HepG2 (cell line): ENCODE measurements at regions not wholly inside any gene's neighbourhood (a gene's known extent, or its start where the extent isn't known, plus 50 kb on each side); places are given as distances from the start of the nearest gene placed in this dataset.

Source experiments
- HNRNPUL1 ChIP-seq: fragments of 200-400 bp; formaldehyde crosslinking; IDR thresholded peaks from 2 replicates; pipeline ENCODE4 v1.6.1; 2017; ENCODE audit warnings: low read depth, mild to moderate bottlenecking, low read length, moderate library complexity
- KDM2A ChIP-seq: sonication (generic); formaldehyde crosslinking; IDR thresholded peaks from 2 replicates; pipeline ENCODE4 v1.4.0; 2020; ENCODE audit warnings: low read depth, missing genetic modification reagents, borderline replicate concordance
- KLF13 ChIP-seq: sonication (generic); formaldehyde crosslinking; IDR thresholded peaks from 2 replicates; pipeline ENCODE4 v1.4.0; 2020; ENCODE audit warnings: mild to moderate bottlenecking, missing genetic modification reagents
- MXI1 ChIP-seq: IDR thresholded peaks from 3 replicates; pipeline ENCODE4 v1.6.1; 2012; ENCODE audit warnings: low read depth, low read length, inconsistent platforms, borderline replicate concordance
- NFATC3 ChIP-seq: sonication (generic); formaldehyde crosslinking; IDR thresholded peaks from 2 replicates; pipeline ENCODE4 v1.5.1; 2020; ENCODE audit warnings: mild to moderate bottlenecking, missing genetic modification reagents
- NFYC ChIP-seq: IDR thresholded peaks from 2 replicates; pipeline ENCODE4 v1.6.1; 2016; ENCODE audit warnings: missing genetic modification reagents, missing compliant biosample characterization
- NR2F2 ChIP-seq: IDR thresholded peaks from 2 replicates; pipeline ENCODE4 v1.6.1; 2012; ENCODE audit warnings: low read depth, inconsistent platforms, borderline replicate concordance
- PCBP2 ChIP-seq: fragments of 200-400 bp; formaldehyde crosslinking; optimal IDR thresholded peaks from 2 replicates; pipeline ENCODE3; 2018; ENCODE audit warnings: low read length, low read depth; ENCODE audit not compliant: poor library complexity, severe bottlenecking
- RBFOX2 ChIP-seq: fragments of 200-400 bp; formaldehyde crosslinking; IDR thresholded peaks from 2 replicates; pipeline ENCODE4 v1.6.1; 2017; ENCODE audit warnings: low read depth, mild to moderate bottlenecking, low read length
- RERE ChIP-seq: IDR thresholded peaks from 2 replicates; pipeline ENCODE4 v1.6.1; 2016; ENCODE audit warnings: low read depth, missing genetic modification reagents, missing compliant biosample characterization
- SNAI1 ChIP-seq: sonication (generic); formaldehyde crosslinking; IDR thresholded peaks from 2 replicates; pipeline ENCODE4 v1.5.0; 2020; ENCODE audit warnings: mild to moderate bottlenecking, missing genetic modification reagents, borderline replicate concordance
- SRSF9 ChIP-seq: fragments of 200-400 bp; formaldehyde crosslinking; IDR thresholded peaks from 2 replicates; pipeline ENCODE4 v1.6.1; 2018; ENCODE audit warnings: borderline replicate concordance, mild to moderate bottlenecking, low read depth, low read length; ENCODE audit not compliant: insufficient read depth, poor library complexity, severe bottlenecking
- ZBTB33 ChIP-seq: sonication (generic); formaldehyde crosslinking; IDR thresholded peaks from 2 replicates; pipeline ENCODE4 v1.4.0; 2020; ENCODE audit warnings: missing genetic modification reagents
- ZNF10 ChIP-seq: sonication (generic); formaldehyde crosslinking; IDR thresholded peaks from 2 replicates; pipeline ENCODE4 v1.4.0; 2020; ENCODE audit warnings: mild to moderate bottlenecking, low read depth, missing genetic modification reagents, borderline replicate concordance
- ZNF282 ChIP-seq: fragments of 450-650 bp; IDR thresholded peaks from 2 replicates; pipeline ENCODE4 v1.6.1; 2018; ENCODE audit not compliant: partially characterized antibody
- ZNF512B ChIP-seq: sonication (generic); formaldehyde crosslinking; IDR thresholded peaks from 2 replicates; pipeline ENCODE4 v1.5.1; 2020; ENCODE audit warnings: missing genetic modification reagents, mild to moderate bottlenecking, borderline replicate concordance
- ZNF567 ChIP-seq: sonication (generic); formaldehyde crosslinking; IDR thresholded peaks from 2 replicates; pipeline ENCODE4 v1.8.1; 2023; ENCODE audit warnings: mild to moderate bottlenecking, missing genetic modification reagents, borderline replicate concordance
- ZNF781 ChIP-seq: sonication (generic); formaldehyde crosslinking; IDR thresholded peaks from 2 replicates; pipeline ENCODE4 v1.5.1; 2020; ENCODE audit warnings: borderline replicate concordance, mild to moderate bottlenecking, missing genetic modification reagents; ENCODE audit errors: not compliant biosample characterization

GRCh38 chr2:238523158-238524110 is 96.7 kb downstream of the ASB1 start (continued):
- TF ChIP-seq MXI1, result peak; percentile 76; the same call in 1 of the 3 replicates
- no peak for TF ChIP-seq NFATC3 (CRISPR knock-in tag)
- TF ChIP-seq ZNF10 (CRISPR knock-in tag), result no peak
- TF ChIP-seq ZBTB33 (CRISPR knock-in tag), result 0 out of 2 replicates have a peak, but pooled peaks have one; percentile 6
- no peak for TF ChIP-seq ZNF781 (CRISPR knock-in tag)
- no peak for TF ChIP-seq ZNF512B (CRISPR knock-in tag)
- TF ChIP-seq KDM2A (CRISPR knock-in tag), result peak; percentile 59; the same call in 1 of the 2 replicates
- TF ChIP-seq ZNF282, result no peak
- no peak for TF ChIP-seq HNRNPUL1
- no peak for TF ChIP-seq NFYC (CRISPR knock-in tag)
- TF ChIP-seq ZNF567, result no peak
- TF ChIP-seq RERE (CRISPR knock-in tag), result peak; percentile 46; the same call in 1 of the 2 replicates
- no peak for TF ChIP-seq SNAI1
- TF ChIP-seq SRSF9, result no peak
- no peak for TF ChIP-seq RBFOX2
- TF ChIP-seq NR2F2, result 0 out of 2 replicates have a peak, but pooled peaks have one; percentile 32
- TF ChIP-seq KLF13 (CRISPR knock-in tag), result no peak
- TF ChIP-seq PCBP2, result no peak
